HG02840 (cell line): ENCODE measurements at regions not wholly inside any gene's neighbourhood (a gene's known extent, or its start where the extent isn't known, plus 50 kb on each side); places are given as distances from the start of the nearest gene placed in this dataset.
"Not testable (repeated sequence)": the region's sequence is repeated elsewhere in the genome, so short reads cannot be mapped to it uniquely, and the experiment has no call there.

Source experiments
- ATAC-seq: cut with Tn5 transposase; IDR thresholded peaks from one replicate; pipeline ENCODE4 v1.9.1; 2021; ENCODE audit warnings: mild to moderate bottlenecking, moderate library complexity, moderate number of reproducible peaks; ENCODE audit not compliant: unreplicated experiment, low FRiP score

- ATAC-seq, result no peak
Observed at GRCh38 chr1:238951809-238952208, 434.6 kb upstream of the CHRM3 start.

- no peak for ATAC-seq
Observed at GRCh38 chr1:238950784-238951183, 435.6 kb upstream of the CHRM3 start.

GRCh38 chr1:238950017-238950416, 436.4 kb upstream of the CHRM3 start:
- no peak for ATAC-seq

GRCh38 chr1:238944028-238944427, 442.3 kb upstream of the CHRM3 start:
- no peak for ATAC-seq

GRCh38 chr1:238927899-238928298, 458.5 kb upstream of the CHRM3 start:
- ATAC-seq, result no peak

GRCh38 chr1:238916828-238917227, 469.5 kb upstream of the CHRM3 start:
- ATAC-seq, result no peak

GRCh38 chr1:238914346-238914745, 472.0 kb upstream of the CHRM3 start:
- no peak for ATAC-seq

- no peak for ATAC-seq
Observed at GRCh38 chr1:238913210-238913609, 473.2 kb upstream of the CHRM3 start.

GRCh38 chr1:238912148-238912547, 474.2 kb upstream of the CHRM3 start:
- ATAC-seq, result no peak

GRCh38 chr1:238902752-238903151, 483.6 kb upstream of the CHRM3 start:
- ATAC-seq, result not testable (repeated sequence)

- no peak for ATAC-seq
Observed at GRCh38 chr1:238900334-238900865, 486.0 kb upstream of the CHRM3 start.

GRCh38 chr1:238898856-238899255, 487.5 kb upstream of the CHRM3 start:
- ATAC-seq, result no peak

GRCh38 chr1:238895911-238896310, 490.5 kb upstream of the CHRM3 start:
- no peak for ATAC-seq

GRCh38 chr1:238892612-238893011, 493.8 kb upstream of the CHRM3 start:
- ATAC-seq, result no peak

- no peak for ATAC-seq
Observed at GRCh38 chr1:238861342-238862066, 524.9 kb upstream of the CHRM3 start.

GRCh38 chr1:238833919-238834318, 552.4 kb upstream of the CHRM3 start:
- ATAC-seq, result no peak

- no peak for ATAC-seq
Observed at GRCh38 chr1:238832106-238832505, 554.3 kb upstream of the CHRM3 start.

- no peak for ATAC-seq
Observed at GRCh38 chr1:238830036-238830611, 556.2 kb upstream of the CHRM3 start.

- ATAC-seq, result no peak
Observed at GRCh38 chr1:238826891-238827290, 559.5 kb upstream of the CHRM3 start.

GRCh38 chr1:238823416-238823815, 563.0 kb upstream of the CHRM3 start:
- no peak for ATAC-seq

GRCh38 chr1:238811211-238811879, 575.0 kb upstream of the CHRM3 start:
- ATAC-seq, result no peak

GRCh38 chr1:238790882-238791281, 595.5 kb upstream of the CHRM3 start:
- no peak for ATAC-seq
